ENCODE measurements at regions not wholly inside any gene's neighbourhood (a gene's known extent, or its start where the extent isn't known, plus 50 kb on each side); places are given as distances from the start of the nearest gene placed in this dataset.

DNA sequence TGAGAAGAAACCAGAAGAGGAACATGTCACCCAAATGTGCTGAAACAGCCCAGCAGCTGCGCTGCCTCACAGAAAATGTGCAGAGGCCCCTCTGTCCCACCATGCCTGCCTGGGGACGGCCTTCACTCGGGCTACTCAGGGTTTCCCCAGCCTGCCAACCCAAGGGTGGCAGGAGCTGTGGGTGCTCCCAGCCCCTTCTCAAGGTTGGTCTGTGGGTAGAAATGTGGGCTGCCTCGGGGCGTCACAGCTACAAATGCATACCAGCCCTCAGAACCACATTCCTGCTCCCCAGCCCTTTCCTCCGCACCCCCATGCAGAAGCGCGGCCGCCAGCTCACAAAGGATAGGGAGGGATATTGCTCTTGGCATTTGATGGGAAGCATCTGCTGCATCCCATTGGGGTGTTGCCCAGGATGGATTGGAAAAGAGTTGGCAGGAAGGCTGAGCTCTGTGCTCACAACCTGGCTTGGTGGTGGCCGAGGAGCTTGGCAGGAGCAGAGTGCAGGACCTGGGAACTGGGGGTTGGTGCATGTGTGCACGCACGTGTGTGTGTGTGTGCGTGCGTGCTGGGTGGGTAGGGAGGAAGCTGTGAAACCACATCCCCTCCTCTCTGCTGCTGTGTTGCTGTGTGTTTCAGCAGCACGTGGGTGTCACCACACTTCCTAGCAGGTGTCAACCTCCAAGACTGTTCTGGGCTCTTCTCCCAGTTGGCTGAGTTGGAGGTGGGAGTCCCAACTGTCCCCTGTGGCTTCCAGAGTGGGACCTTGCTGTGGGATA lies 304.4 kb downstream of the SEC14L1 start:
- peak; percentile 81 for DNase-seq (ENCODE audit: low read depth)

DNA sequence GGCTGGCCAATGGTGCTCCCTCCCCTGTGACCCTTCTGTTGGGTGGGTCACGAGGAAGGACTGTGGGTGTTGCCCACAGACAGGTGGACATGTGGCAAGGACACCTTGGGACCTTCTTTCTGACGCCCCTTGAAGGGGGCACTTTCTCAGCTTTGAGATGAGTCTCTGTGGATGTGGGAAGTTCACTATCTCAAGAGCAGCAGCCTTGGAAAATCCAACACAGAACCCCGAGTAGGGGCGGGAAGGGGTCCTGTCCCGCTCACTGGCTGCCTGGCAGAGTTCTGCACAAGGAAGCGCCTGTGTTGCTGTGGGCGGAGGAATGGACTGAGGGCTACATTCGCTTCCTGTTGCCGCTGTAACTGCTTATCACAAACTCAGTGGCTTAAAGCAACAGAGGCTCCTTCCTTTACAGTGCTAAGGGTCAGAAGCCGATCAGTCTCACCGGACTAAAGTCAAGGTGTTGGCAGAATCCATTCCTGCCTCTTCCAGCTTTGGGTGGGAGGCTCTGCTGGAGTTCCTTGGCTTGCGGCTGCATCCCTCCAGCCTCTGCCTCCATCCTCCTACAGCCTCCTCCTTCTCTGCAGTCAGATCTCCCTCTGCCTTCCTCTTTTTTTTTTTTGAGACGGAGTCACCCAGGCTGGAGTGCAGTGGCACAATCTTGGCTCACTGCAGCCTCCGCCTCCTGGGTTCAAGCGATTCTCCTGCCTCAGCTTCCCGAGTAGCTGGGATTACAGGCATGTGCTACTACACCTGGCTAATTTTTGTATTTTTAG lies 305.2 kb downstream of the SEC14L1 start:
- peak; percentile 44 for DNase-seq (ENCODE audit: low read depth)

DNA sequence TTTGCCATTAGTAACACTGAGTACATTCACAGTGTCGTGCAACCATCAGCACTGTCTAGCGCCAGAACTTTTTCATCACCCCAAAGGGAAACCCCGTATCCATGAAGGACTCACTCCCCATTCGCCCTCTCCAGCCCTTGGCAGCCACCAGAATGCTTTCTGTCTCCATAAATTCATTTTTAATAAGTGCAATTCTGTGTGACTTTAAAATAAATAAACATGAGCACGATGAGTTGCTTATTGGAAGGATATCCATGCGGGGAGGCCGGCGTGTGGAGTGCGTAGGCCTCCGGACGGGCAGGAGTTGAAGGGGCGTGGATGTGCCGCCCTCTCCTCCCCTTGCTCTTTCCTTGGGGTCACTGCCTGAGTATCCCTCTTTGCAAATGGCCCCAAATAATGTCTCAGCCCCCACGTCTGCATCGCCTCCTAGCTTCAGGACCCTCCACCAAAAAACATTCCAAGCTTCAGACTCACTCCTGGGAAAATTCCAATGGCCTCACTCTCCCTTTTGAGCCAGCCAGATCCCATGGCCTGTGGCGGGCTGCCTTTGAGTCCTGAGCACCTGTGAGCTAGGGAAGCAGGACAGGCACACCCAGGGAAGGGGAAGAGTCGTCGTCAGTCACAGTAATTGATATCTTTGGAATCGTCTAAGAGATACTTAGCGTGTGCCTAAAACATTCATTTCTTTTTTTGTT lies 306.3 kb downstream of the SEC14L1 start:
- no peak for DNase-seq (ENCODE audit: low read depth)

DNA sequence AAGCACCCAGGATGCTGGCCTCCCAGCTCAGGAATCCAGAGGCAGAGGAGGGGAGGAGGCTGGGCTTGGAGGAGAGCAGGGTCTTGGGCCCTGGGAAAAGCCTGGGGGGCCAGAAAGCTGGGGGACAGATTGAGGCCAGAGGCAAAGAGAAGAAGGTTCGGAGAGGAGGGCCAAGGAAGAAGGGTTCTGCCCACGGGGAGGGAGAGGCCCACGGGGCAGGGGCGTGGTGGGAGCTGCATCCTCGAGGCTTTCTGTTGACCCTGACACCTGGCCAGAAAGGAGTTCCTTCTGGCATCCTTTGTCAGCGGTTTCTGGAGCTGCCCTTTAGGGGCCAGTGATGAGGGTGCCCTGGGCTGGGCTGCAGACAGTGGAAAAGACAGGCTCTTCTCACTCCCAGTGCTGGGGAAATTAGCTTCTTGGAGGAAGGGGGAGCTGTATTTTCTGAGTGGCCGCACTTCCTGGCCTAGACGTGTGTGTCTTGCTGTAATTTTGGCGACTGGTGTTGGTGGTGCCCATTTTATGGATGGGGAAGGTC lies 308.7 kb downstream of the SEC14L1 start:
- DNase-seq (ENCODE audit: low read depth), result no peak

DNA sequence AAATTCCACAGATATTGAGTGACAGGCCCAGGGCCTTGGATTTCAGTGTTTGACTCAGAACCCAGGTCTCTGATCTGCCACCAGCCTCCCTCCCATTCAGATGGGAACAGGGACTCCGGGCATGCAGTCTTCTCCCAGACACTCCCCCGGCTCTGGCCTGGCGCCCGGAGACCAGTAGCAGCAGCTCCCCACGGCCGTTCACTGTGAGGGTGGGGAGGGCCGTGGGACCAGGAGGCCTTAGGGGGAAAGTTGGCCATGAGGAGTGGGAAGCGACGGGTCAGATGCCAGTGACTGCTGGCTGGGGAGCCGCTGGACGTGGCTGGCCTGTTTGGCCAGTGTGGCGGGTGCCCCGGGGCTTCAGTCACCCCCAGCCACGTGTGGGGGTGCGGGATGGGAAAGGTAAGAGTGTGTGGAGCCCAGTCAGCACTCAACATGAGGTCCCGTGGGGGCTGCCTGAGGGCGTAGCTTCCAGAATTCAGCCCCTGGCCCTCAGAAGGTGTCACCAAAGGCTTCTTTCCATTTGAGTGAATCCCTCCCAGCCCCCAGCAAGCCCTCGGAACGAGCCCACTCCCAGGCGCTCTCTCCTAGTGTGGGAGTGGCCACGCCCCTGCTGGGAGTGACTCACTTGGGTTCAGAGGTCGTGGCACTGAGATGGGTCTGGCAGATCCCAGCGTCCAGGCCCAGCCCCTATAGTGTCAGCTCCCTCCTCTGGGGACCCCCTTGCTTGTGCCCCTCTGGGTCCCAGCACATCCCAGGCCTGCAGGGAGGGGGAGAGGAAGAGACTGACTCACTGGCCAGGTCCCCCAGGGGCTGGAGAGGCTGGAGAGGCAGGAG lies 309.4 kb downstream of the SEC14L1 start:
- DNase-seq (ENCODE audit: low read depth), result no peak

DNA sequence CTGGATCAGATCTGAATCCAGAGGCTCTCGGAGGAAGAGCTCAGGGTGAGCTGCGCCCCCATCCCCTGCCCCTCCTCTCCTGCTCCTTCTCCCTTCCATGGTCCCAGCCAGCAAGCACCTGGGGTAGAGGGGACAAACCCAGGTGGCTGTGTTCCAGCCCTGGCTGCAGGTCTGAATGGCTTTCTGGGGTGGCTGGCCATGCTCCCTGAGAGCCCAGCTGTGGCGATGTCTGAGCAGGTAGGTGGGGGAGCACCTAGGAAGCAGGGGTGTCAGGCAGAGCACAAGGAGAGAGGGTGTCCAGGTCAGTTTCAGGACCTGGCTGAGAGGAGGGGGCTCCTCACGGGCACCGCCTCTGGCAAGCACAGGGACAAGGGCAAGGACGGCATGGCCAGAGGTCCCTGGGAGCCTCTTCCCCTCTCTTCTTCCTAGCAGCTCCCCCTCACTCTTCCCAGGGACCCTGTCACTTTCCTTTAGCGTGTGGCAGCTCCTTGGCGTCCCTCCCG lies 310.0 kb downstream of the SEC14L1 start:
- no peak for DNase-seq (ENCODE audit: low read depth)

DNA sequence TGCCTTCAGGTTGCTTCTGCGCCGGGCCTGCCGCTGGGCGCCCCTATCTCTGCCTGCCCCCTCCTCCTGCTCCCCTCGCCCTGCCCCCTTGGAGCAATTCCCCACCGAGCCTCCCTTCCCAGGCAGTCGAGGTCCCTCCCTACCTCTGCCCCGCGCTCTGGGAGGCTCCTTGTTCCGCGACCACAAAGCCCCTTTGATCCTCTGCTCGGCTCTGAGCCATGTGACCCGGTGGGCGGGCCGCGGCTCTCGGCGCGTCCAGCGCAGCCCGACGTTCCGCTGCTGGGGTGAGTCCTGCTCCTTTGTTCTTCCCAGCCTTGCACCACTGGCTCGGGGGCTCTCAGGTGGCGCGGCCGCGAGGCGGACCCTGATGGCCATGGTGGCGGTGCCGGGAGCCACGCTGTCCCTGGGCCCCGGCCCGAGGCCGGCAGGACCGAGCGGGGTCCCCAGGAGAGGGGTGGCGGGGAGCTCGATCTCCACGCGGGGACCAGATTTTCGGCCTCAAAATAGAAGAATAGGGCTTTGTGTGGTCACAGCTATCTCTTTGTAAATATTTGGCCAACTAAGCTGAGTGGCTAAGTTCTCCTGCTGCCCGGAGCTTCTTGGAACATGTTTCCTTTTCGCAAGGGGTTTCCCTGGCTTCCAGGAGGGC lies 310.6 kb downstream of the SEC14L1 start:
- DNase-seq (ENCODE audit: low read depth), result peak; percentile 66

DNA sequence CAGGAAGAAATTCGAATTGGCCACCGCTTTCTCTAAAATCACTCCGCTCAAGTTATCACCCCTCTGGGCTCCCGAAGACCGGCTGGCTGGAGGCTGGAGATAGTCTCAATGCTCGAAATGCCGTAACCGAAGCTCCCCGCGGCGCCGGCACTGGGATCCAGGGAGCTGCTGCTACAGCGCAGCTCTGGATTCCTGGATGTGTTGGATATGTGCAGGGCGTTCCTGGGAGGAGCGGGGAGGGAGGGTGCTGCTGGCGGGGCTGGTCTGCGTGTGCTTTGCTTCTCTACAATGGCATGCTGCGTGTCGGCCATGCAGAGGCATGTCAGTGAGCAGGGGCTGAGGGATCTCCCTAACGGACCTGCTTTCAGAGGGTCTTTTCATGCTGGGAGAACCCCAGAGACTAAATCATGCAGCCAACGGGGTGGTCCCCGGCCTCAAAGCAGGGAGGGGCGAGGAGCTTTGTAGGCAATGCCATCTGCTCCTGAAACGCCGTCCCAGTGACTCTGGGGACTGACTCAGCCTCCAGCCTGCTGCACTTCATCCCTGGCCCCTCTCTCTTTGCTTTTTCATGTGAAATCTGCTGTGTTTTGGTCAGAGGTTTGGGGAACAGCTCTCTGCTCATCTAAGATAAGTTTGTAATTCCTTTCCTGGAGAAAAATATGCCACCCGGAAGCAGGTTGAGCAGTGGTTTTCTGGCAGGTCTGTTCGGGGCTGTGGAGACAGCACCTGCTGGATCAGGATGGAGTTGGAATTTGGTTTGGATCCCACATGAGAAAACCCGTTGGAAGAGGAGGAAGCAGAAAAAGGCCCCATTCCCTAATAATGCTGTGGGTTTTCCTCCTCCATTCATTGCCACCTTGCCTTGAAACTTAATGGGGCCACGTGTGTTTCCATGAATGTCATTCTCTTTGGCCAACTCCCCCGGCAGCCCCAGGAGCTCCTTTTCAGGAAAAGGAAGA lies 311.4 kb downstream of the SEC14L1 start:
- DNase-seq (ENCODE audit: low read depth), result no peak

DNA sequence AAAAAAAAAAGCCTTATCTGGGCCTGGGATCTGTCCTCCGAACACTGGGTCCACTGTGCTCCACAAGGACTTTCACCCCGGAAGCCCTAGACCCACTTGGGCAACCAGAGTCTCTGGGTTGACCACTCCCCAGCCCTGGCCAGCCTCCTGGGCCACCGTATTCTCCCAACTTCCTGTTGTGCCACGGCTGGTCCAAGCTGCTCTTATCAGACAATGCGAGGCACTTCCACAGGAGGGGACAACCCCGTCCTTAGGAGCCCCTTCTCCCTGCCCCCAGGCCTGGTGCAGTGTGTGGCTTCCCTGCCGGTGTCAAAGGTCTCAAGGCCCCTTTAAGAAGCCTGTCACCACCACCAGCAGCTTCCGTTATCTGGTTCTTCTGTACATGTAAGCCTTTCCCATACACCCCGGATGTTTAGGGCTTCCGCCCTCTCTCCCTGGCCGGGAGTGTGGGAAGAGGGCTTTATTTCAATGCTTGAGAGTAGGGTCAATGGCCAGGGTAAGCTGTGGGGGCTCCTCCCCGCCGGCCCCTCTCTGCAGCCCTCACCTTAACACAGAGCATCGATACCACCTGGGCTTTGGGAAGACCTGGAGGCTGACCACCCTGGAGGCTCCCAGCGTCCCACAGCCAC lies 313.0 kb downstream of the SEC14L1 start:
- no peak for DNase-seq (ENCODE audit: low read depth)

DNA sequence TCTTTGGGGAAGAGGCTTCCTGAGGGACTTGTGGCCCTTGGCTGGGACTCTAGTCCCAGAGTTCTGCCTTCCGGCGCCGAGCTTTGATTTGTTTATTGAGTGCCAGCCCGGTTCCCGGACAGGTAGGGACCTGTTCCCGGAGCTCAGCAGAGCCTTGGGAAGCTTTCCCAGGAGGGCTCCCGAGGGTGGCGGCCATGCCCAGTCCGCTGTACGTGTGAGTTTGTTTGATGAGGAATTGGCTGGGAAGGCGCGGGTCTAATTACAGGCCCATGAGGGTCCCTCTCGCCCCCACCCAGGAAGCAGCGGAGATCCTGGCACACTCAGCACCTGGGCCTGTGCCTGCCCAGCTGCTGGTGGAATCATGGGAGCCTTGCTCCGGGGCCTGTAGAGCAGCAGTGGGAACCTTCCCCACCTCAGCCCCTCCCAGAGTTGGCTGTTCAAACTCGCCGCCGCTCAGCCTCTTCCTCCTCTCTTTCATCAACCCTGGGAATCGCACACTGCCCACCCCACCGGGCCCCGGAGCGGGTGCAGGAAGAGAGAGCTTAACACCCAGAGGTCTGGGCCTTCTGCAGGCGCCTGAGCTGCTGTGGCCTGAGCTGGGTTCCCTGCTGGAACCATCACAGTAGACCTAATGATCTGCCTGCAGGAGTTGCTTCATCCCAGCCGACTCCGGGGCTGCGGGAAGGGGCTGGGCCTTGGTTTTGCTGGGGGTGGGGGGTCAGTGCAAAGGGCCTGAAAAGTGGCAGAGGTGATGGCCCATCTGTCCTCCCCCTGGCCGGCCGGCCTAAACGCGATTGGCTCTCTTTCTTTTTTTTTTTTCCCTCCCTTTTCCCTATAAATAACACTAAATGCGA lies 313.7 kb downstream of the SEC14L1 start:
- DNase-seq (ENCODE audit: low read depth), result no peak

DNA sequence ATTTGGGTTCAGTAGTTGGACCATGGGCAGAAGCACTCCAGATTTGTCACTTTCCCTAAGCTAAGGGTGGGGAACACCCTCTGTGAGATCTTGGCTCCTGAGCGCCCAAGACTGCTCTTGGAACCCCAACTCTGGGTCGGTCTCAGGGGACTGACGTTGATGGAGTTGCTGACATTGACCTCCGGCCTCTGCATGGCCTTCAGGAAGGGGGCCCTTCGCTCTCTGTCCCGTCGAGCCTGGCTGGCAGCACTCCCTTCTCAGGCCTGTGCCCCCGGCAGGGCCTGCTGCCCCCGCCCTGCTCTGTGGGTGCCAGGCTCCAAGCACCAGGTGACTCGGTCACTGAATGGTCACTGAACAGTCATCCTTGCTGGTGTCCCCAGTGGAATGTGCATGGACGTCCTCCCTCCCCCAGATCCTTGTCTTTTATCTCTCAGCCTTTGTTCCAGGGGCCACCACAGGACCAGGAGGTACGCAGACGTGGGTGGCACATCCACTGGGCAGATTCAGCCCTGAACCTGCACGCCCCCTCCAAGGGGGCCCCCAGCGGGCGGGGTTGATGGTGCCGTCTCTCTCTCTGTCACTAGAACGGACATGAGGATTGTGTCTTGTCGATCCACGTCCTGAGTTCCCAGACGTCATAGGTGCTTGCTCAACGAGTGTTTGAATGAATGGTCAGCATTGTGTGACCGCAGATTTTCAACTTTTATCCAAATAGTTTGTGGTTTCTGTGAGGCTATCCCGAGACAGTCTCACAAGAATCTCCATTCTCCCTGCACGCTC lies 314.5 kb downstream of the SEC14L1 start:
- no peak for DNase-seq (ENCODE audit: low read depth)

DNA sequence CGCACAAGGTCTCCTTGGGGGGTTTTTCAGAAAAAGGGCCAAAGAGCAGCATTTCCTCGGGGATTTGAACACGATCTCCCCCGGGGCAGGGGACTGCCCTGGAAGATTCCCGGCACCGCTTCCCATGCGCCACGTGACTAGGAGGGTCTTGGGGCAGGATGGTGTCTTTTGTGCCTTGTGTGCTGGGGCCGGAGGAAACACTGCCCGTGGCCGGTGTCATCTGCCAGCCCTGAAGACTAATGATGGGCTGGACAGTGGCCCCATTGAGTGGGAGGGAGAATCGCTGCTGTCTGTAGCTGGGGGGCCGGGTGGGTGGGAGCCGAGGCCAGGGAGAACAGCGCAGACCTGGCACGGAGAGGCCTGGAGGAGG lies 315.1 kb downstream of the SEC14L1 start:
- no peak for DNase-seq (ENCODE audit: low read depth)

DNA sequence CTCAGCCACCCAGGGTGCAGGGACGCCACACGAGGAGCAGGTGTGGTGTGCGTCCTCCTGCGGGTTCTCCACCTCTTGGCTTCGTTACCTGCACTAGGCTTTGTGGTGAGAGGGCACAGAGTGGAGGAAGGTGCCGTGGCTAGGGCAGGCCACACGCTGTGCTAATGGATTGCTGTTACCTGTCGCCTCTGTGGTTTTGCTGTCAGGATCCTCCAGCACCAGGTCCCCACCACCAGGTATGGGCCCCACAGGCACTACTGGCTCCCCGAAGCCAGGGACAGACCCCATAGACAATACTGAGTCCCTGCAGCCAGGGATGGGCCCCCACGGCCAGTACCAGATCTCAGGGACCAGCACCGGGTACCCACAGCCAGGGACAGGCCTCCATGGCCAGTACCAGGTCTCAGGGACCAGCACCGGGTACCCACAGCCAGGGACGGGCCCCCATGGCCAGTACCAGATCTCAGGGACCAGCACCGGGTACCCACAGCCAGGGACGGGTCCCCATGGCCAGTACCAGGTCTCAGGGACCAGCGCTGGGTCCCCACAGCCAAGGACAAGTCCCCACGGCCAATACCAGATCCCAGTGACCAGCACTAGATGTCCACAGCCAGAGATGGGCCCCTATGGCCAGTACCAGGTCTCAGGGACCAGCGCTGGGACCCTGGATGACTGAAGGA lies 315.6 kb downstream of the SEC14L1 start:
- no peak for DNase-seq (ENCODE audit: low read depth)

DNA sequence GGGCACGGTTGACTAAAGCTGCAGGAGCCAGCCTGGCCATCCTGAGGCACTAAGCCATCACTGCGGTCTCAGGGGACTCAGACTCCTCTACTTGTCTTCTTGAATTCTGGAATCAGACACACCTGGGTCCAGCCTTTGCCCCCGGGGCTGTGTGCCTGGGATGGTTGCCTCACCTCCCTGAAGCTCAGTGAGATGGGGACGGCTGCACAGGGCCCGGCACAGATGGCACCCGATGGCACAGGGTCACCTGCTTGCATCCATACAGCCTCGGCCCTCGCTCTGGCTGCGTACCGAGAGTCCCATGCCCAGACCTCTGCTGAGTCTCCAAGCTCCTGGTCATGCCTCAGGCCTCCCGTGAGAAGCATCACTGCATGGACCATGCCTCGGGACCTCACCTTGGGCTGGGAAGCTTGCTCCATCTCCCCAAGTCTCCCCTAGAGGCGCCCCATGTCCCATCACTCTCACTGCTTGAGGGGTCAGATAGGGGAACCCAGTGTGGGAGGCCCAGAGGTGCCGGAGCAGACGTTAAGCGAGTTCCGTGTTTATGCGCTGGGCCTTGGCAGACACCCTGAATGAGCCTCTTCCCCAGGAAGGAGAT lies 316.3 kb downstream of the SEC14L1 start:
- DNase-seq (ENCODE audit: low read depth), result no peak

DNA sequence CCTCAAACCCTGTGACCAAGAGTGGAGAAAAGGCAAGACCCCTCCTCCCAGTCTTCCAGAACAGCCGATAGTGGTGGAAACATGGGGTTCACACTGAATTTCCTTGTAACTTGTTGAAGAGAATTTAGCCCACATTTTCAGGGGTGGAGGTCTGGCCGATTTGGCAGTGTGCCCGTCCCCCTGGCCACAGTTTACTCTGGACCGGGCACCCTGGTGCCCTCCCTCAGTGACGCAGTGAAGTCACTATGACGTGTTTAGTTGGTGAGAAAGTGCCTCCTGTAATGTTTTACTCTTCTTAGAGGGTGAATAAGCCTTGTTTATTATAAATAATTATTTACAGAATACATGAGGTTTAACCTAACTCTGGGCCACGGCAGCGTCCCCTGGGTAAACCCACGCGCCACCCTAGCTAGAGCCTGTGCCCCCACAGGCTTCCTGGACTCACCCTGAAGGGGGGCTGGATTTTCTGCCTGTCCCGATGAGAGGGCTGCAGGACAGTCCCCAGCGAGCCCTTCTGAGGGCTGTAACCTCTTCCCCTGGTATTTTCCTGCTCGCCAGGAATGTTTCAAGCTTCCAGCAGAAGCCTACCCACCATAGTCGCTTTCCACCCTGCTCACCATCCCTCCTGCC lies 316.9 kb downstream of the SEC14L1 start:
- DNase-seq (ENCODE audit: low read depth), result no peak

Measured in T follicular helper cell (primary cell).